OCI-LY7 (cell line): ENCODE measurements at regions not wholly inside any gene's neighbourhood (a gene's known extent, or its start where the extent isn't known, plus 50 kb on each side); places are given as distances from the start of the nearest gene placed in this dataset.

Source experiments
- BruUV-seq: library from RNA; stranded (reverse); fragments of 400-500 nt; replicated peaks from 2 replicates; lab custom pipeline; 2021; lab: Mats Ljungman, UMichigan
- CTCF ChIA-PET: fragments of 300-600 bp; sonication (Branson Sonifier 250); formaldehyde crosslinking; loops from one replicate; lab custom pipeline; 2022; ENCODE audit warnings: antibody characterized with exemption; ENCODE audit not compliant: unreplicated experiment; lab: Charles Lee
- POLR2A ChIA-PET: fragments of 300-600 bp; sonication (Branson Sonifier 250); formaldehyde crosslinking; loops from one replicate; lab custom pipeline; 2022; ENCODE audit warnings: antibody characterized with exemption; lab: Charles Lee
- DNase-seq: peaks from one replicate; pipeline ENCODE4 v3.0.0-alpha.2; 2015; ENCODE audit warnings: low spot score
- H2AFZ ChIP-seq: fragments of 200-600 bp; sonication (generic), shearing (Covaris generic); 2 replicates; pipeline ENCODE4 v1.6.1; 2014; ENCODE audit warnings: mild to moderate bottlenecking, antibody characterized with exemption, low read length, moderate library complexity
- H3K27ac ChIP-seq: fragments of 200-600 bp; sonication (generic); 2 replicates; pipeline ENCODE4 v1.5.1; 2014; ENCODE audit warnings: mixed run types, low read depth, mild to moderate bottlenecking, moderate library complexity, low read length, inconsistent platforms; ENCODE audit not compliant: poor library complexity, severe bottlenecking
- H3K36me3 ChIP-seq: fragments of 200-600 bp; sonication (generic); 2 replicates; pipeline ENCODE4 v1.6.1; 2014; ENCODE audit warnings: mild to moderate bottlenecking, antibody characterized with exemption, low read length, moderate library complexity, mixed read lengths; ENCODE audit not compliant: insufficient read depth
- H3K4me1 ChIP-seq: fragments of 200-600 bp; sonication (generic); 2 replicates; pipeline ENCODE4 v1.5.1; 2014; ENCODE audit warnings: mild to moderate bottlenecking, low read length; ENCODE audit not compliant: insufficient read depth, poor library complexity, severe bottlenecking
- H3K4me2 ChIP-seq: fragments of 200-600 bp; sonication (generic); 2 replicates; pipeline ENCODE4 v1.6.1; 2014; ENCODE audit warnings: mild to moderate bottlenecking, low read length
- H3K4me3 ChIP-seq: fragments of 200-600 bp; sonication (generic); 2 replicates; pipeline ENCODE4 v1.5.1; 2014; ENCODE audit warnings: mild to moderate bottlenecking, low read depth, low read length; ENCODE audit not compliant: poor library complexity, severe bottlenecking
- H3K79me2 ChIP-seq: fragments of 200-600 bp; sonication (generic); 2 replicates; pipeline ENCODE4 v1.6.1; 2016; ENCODE audit warnings: low read depth, mild to moderate bottlenecking, low read length, moderate library complexity, mixed read lengths; ENCODE audit not compliant: insufficient read depth
- H3K9me2 ChIP-seq: fragments of 200-600 bp; sonication (generic); 2 replicates; pipeline ENCODE4 v1.6.1; 2016; ENCODE audit warnings: mild to moderate bottlenecking, low read length, mixed read lengths; ENCODE audit not compliant: insufficient read depth
- H3K9me3 ChIP-seq: fragments of 200-600 bp; sonication (generic); 2 replicates; pipeline ENCODE4 v1.6.1; 2014; ENCODE audit warnings: mild to moderate bottlenecking, mixed run types, low read length, mixed read lengths
- H4K20me1 ChIP-seq: fragments of 200-600 bp; sonication (generic); 2 replicates; pipeline ENCODE4 v1.6.1; 2014; ENCODE audit warnings: mild to moderate bottlenecking, antibody characterized with exemption, low read length, moderate library complexity, mixed read lengths; ENCODE audit not compliant: insufficient read depth
- EZH2phosphoT487 ChIP-seq: fragments of 200-600 bp; sonication (generic); IDR thresholded peaks from 2 replicates; pipeline ENCODE4 v1.6.1; 2018; ENCODE audit warnings: low read depth, borderline replicate concordance, mild to moderate bottlenecking, mixed run types, antibody characterized with exemption, low read length, moderate library complexity, mixed read lengths
- intact Hi-C: fragments of 100-400 bp; cut with micrococcal nuclease; formaldehyde crosslinking; loops from one replicate; pipeline ENCODE4 v1.10.0; 2022; ENCODE audit not compliant: unreplicated experiment
- TF ChIP-seq, protein P1 (sequence below): fragments of 200-600 bp; sonication (generic); conservative IDR thresholded peaks from 2 replicates; pipeline ENCODE4 v1.5.1; 2014; ENCODE audit warnings: mild to moderate bottlenecking, antibody characterized with exemption, low read length, moderate library complexity, mixed read lengths

DNA sequence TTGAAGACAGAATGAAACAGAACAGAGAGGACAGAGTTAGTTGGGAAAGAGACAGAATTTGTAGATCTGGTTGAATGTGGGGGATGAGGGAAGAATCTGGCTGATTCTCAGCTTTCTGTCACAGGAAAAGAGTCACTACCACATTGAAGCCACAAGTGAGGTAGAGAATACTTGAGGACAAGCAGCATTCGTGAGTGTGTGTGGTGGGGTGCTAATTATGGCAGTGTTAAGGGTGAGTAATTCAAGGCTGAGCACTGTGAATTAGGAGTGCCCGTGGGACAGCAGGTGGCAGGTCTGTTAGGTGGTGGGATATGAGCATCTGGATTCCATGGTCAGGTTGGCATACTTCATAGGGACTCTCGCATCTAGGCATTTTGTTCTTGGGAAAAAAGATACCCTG, 347.4 kb upstream of the PRICKLE1 start:
- Histone ChIP-seq H3K79me2 (no peaks in the 10 kb centered on the region), H3K4me3 (no peak overlapping the region), H3K4me2 (no peak overlapping the region), H2AFZ (no peak overlapping the region), H3K4me1 (no peaks in the 10 kb centered on the region), H3K27ac (no peak overlapping the region), H3K9me3 (no peaks in the 10 kb centered on the region), H3K36me3 (no peaks in the 10 kb centered on the region), H3K9me2 (no peaks in the 10 kb centered on the region), H4K20me1 (no peaks in the 10 kb centered on the region)
- ChIA-PET POLR2A (no interaction called here), CTCF (no interaction called here)
- intact Hi-C loops = no loop called here
- BruUV-seq = no TSS peak
- no peak for DNase-seq
- TF ChIP-seq EZH2phosphoT487 = no peak

DNA sequence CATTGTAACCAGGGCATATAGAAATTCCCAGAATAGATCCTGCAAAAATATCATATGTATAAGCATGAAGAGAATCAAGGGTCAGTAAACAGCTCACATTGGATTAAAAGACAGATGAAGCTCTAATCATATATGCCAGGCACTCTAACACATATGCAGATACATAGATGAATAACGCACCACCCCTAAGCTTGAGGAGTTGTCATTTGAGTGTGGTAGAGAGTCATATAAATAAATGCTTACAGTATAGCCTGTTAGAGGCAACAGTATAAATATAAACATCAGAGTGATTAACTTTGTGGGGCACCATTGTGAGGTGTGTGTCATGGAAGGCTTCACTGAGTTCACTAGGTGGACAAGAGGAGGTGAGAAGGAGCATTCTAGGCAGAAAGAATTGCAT, 346.7 kb upstream of the PRICKLE1 start:
- POLR2A ChIA-PET = no interaction called here
- Histone ChIP-seq H3K79me2 (no peaks in the 10 kb centered on the region), H3K4me2 (no peak overlapping the region), H3K4me3 (no peak overlapping the region), H3K4me1 (no peaks in the 10 kb centered on the region), H3K27ac (no peak overlapping the region), H4K20me1 (no peaks in the 10 kb centered on the region), H2AFZ (no peak overlapping the region), H3K9me3 (no peaks in the 10 kb centered on the region), H3K36me3 (no peaks in the 10 kb centered on the region), H3K9me2 (no peaks in the 10 kb centered on the region)
- intact Hi-C loops = no loop called here
- TF ChIP-seq, protein P1, sequence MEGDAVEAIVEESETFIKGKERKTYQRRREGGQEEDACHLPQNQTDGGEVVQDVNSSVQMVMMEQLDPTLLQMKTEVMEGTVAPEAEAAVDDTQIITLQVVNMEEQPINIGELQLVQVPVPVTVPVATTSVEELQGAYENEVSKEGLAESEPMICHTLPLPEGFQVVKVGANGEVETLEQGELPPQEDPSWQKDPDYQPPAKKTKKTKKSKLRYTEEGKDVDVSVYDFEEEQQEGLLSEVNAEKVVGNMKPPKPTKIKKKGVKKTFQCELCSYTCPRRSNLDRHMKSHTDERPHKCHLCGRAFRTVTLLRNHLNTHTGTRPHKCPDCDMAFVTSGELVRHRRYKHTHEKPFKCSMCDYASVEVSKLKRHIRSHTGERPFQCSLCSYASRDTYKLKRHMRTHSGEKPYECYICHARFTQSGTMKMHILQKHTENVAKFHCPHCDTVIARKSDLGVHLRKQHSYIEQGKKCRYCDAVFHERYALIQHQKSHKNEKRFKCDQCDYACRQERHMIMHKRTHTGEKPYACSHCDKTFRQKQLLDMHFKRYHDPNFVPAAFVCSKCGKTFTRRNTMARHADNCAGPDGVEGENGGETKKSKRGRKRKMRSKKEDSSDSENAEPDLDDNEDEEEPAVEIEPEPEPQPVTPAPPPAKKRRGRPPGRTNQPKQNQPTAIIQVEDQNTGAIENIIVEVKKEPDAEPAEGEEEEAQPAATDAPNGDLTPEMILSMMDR = no peak
- no peak for TF ChIP-seq EZH2phosphoT487
- BruUV-seq = no TSS peak
- no peak for DNase-seq
- CTCF ChIA-PET = no interaction called here

DNA sequence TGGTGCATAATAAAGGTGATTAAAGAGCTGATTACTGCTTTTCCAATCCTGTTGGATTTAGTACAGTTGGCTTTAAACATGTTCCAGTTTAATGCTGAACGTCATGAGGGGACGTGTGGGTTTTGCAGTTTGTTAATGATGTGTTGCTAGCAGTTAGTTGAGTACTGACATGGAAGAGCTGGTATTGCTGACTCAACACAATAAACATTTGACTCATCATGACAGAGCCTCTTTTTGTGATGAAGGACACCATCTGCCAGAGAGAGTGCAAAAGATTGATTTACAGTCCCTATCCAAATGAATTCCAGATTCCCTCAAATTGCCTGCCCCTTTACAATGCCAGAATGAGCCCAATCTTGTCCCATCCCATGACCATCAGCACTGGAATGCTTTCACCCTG, 346.2 kb upstream of the PRICKLE1 start:
- no TSS peak for BruUV-seq
- CTCF ChIA-PET = no interaction called here
- POLR2A ChIA-PET = no interaction called here

More for the DNA sequence above, 346.2 kb upstream of the PRICKLE1 start:
- no peak for DNase-seq
- Histone ChIP-seq H3K36me3 (no peaks in the 10 kb centered on the region), H3K27ac (no peak overlapping the region), H3K79me2 (no peaks in the 10 kb centered on the region), H2AFZ (no peak overlapping the region), H3K9me2 (no peaks in the 10 kb centered on the region), H3K4me1 (no peaks in the 10 kb centered on the region), H3K4me3 (no peak overlapping the region), H3K4me2 (no peak overlapping the region), H3K9me3 (no peaks in the 10 kb centered on the region), H4K20me1 (no peaks in the 10 kb centered on the region)
- intact Hi-C loops = no loop called here
- no peak for TF ChIP-seq EZH2phosphoT487
- TF ChIP-seq, protein P1 = no peak
